IMR-90 (cell line): ENCODE measurements at regions not wholly inside any gene's neighbourhood (a gene's known extent, or its start where the extent isn't known, plus 50 kb on each side); places are given as distances from the start of the nearest gene placed in this dataset.

Source experiments
- BHLHE40 ChIP-seq: fragments of 150-350 bp; IDR thresholded peaks from 2 replicates; pipeline ENCODE4 v1.6.1; 2016; ENCODE audit warnings: mild to moderate bottlenecking, low read depth, low read length
- CEBPB ChIP-seq: IDR thresholded peaks from 2 replicates; pipeline ENCODE4 v1.6.1; 2012; ENCODE audit warnings: low read depth, low read length, improper control_type of control experiment
- CHD1 ChIP-seq: IDR thresholded peaks from 2 replicates; pipeline ENCODE4 v1.6.1; 2012; ENCODE audit warnings: low read depth, low read length, improper control_type of control experiment
- FOS ChIP-seq: fragments of 150-350 bp; IDR thresholded peaks from 2 replicates; pipeline ENCODE4 v1.6.1; 2016; ENCODE audit warnings: low read depth, low read length
- MAFK ChIP-seq: IDR thresholded peaks from 2 replicates; pipeline ENCODE4 v1.6.1; 2012; ENCODE audit warnings: low read depth, low read length, improper control_type of control experiment
- MAZ ChIP-seq: IDR thresholded peaks from 2 replicates; pipeline ENCODE4 v1.6.1; 2012; ENCODE audit warnings: low read depth, mild to moderate bottlenecking, low read length, improper control_type of control experiment, moderate library complexity, borderline replicate concordance
- MXI1 ChIP-seq: IDR thresholded peaks from 2 replicates; pipeline ENCODE4 v1.6.1; 2012; ENCODE audit warnings: low read depth, mild to moderate bottlenecking, low read length, moderate library complexity, borderline replicate concordance
- POLR2A ChIP-seq: IDR thresholded peaks from 2 replicates; pipeline ENCODE4 v1.6.1; 2012; ENCODE audit warnings: mild to moderate bottlenecking, low read depth, low read length
- RAD21 ChIP-seq: IDR thresholded peaks from 2 replicates; pipeline ENCODE4 v1.6.1; 2012; ENCODE audit warnings: low read length, improper control_type of control experiment
- RCOR1 ChIP-seq: IDR thresholded peaks from 2 replicates; pipeline ENCODE4 v1.6.1; 2012; ENCODE audit warnings: mild to moderate bottlenecking, low read length, improper control_type of control experiment; ENCODE audit not compliant: insufficient replicate concordance
- RFX5 ChIP-seq: IDR thresholded peaks from 2 replicates; pipeline ENCODE4 v1.8.0; 2012; ENCODE audit warnings: low read depth, mild to moderate bottlenecking, low read length, moderate library complexity
- TF ChIP-seq, protein P1 (sequence below): fragments of 150-350 bp; IDR thresholded peaks from 2 replicates; pipeline ENCODE4 v1.6.1; 2017; ENCODE audit warnings: mild to moderate bottlenecking, antibody characterized with exemption, low read length, low read depth
- TF ChIP-seq, protein P2 (sequence below): conservative IDR thresholded peaks from 2 replicates; pipeline ENCODE4 v1.5.1; 2012; ENCODE audit warnings: mild to moderate bottlenecking, low read depth, low read length, improper control_type of control experiment

DNA sequence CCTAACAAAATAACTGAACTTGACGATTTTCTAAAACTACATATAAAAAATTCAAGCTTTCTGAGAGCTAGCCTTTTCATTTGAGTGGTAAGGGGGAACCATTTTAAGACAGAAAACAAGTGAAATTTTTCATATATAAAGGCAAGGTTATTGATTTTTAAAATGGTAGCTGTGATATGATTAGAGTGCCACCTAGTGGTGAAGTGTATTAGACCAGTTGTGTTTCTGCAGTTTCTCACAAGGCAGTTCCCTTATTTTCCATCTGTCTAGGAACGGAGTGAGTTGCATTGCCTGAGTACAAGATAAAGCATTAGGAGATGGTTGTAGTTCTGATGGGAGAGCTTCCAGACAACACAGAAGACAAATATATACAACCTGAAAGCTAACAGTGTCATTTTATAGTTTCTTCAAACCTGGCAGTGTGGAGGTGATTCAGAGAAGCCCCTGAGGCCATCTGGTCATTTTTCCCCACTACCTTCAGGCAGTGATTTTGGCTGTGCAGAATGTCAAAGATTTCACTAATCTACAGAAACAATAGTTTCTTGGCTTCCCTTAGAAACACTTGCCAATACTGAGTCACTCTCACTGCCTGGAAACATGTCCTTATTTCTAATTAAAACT lies 180.8 kb downstream of the C12orf50 start:
- TF ChIP-seq, protein P1, sequence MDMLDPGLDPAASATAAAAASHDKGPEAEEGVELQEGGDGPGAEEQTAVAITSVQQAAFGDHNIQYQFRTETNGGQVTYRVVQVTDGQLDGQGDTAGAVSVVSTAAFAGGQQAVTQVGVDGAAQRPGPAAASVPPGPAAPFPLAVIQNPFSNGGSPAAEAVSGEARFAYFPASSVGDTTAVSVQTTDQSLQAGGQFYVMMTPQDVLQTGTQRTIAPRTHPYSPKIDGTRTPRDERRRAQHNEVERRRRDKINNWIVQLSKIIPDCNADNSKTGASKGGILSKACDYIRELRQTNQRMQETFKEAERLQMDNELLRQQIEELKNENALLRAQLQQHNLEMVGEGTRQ, result no peak
- TF ChIP-seq POLR2A (no peak), RFX5 (no peak), MAFK (no peak), CHD1 (no peak), CEBPB (no peak), RAD21 (peak; percentile 96), BHLHE40 (no peak), FOS (no peak), MAZ (no peak), RCOR1 (no peak), MXI1 (no peak)
- TF ChIP-seq, protein P2, sequence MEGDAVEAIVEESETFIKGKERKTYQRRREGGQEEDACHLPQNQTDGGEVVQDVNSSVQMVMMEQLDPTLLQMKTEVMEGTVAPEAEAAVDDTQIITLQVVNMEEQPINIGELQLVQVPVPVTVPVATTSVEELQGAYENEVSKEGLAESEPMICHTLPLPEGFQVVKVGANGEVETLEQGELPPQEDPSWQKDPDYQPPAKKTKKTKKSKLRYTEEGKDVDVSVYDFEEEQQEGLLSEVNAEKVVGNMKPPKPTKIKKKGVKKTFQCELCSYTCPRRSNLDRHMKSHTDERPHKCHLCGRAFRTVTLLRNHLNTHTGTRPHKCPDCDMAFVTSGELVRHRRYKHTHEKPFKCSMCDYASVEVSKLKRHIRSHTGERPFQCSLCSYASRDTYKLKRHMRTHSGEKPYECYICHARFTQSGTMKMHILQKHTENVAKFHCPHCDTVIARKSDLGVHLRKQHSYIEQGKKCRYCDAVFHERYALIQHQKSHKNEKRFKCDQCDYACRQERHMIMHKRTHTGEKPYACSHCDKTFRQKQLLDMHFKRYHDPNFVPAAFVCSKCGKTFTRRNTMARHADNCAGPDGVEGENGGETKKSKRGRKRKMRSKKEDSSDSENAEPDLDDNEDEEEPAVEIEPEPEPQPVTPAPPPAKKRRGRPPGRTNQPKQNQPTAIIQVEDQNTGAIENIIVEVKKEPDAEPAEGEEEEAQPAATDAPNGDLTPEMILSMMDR, result peak; percentile 92
